ENCODE measurements at regions not wholly inside any gene's neighbourhood (a gene's known extent, or its start where the extent isn't known, plus 50 kb on each side); places are given as distances from the start of the nearest gene placed in this dataset.

- Histone ChIP-seq H3K4me1 (ENCODE audit: insufficient read depth, low read length) (no peaks in the 10 kb centered on the region), H3K27me3 (ENCODE audit: control insufficient read depth in 1 of 2, insufficient read depth in 2 of 2, low read length in 2 of 2) (no peaks in the 10 kb centered on the region), H3K9me3 (ENCODE audit: low read length) (peaks cover 77% of the 10 kb centered on the region), H2AFZ (ENCODE audit: low read length) (no peak overlapping the region), H3K79me2 (ENCODE audit: insufficient read depth, low read length) (no peaks in the 10 kb centered on the region), H3K4me2 (ENCODE audit: low read depth, low read length) (no peak overlapping the region), H3K9ac (ENCODE audit: insufficient read depth, low read depth, low read length) (no peak overlapping the region), H3K36me3 (replicated peaks in 1 of 2; ENCODE audit: control insufficient read depth in 1 of 2, insufficient read depth in 2 of 2, low read length in 2 of 2) (no peaks in the 10 kb centered on the region), H3K27ac (ENCODE audit: extremely low read length, insufficient read depth, low read length) (no peak overlapping the region), H4K20me1 (ENCODE audit: insufficient read depth, low read length) (no peaks in the 10 kb centered on the region), H3K4me3 (replicated peaks in 1 of 3; ENCODE audit: insufficient read depth in 1 of 3, low read depth in 2 of 3, low read length in 3 of 3) (no peak overlapping the region)
- in situ Hi-C loops (cut with HindIII; ENCODE audit: extremely low pct_ligation_motif_present, low pct_unique_long_range_greater_than_20kb) (no loop called here), intact Hi-C loops (cut with micrococcal nuclease; ENCODE audit: unreplicated experiment) (no loop called here)
- FAIRE-seq (no peak), DNase-seq (ENCODE audit: low spot score) (no peak), ATAC-seq (no peak)
- no TSS peak for BruUV-seq (replicated peaks)
- ChIA-PET CTCF (ENCODE audit: low intra/inter-chr PET ratio, low total read pairs) (no interaction called here), POLR2A (no interaction called here)
- TF ChIP-seq NFYC (CRISPR knock-in tag; IDR thresholded peaks at IDR 0.05) = no peak
- no peak for TF ChIP-seq ZNF180 (CRISPR knock-in tag; IDR thresholded peaks at IDR 0.05; ENCODE audit: borderline replicate concordance, low read depth)
- TF ChIP-seq HNRNPK (IDR thresholded peaks at IDR 0.05; ENCODE audit: low read depth, low read length, poor library complexity, severe bottlenecking) = no peak
- no peak for TF ChIP-seq ZNF362 (CRISPR knock-in tag; IDR thresholded peaks at IDR 0.05; ENCODE audit: borderline replicate concordance)
- no peak for TF ChIP-seq ZIK1 (CRISPR knock-in tag; IDR thresholded peaks at IDR 0.05; ENCODE audit: borderline replicate concordance, low read depth)
- TF ChIP-seq ZNF326 (CRISPR knock-in tag; IDR thresholded peaks at IDR 0.05; ENCODE audit: borderline replicate concordance) = no peak
- TF ChIP-seq HIC2 (CRISPR knock-in tag; IDR thresholded peaks at IDR 0.05; ENCODE audit: low read depth) = no peak
- TF ChIP-seq FLYWCH1 (CRISPR knock-in tag; IDR thresholded peaks at IDR 0.05) = no peak
- TF ChIP-seq HMG20A (CRISPR knock-in tag; IDR thresholded peaks at IDR 0.05; ENCODE audit: borderline replicate concordance) = no peak
- 61% methylated on average over 2 of the region's 2 CpGs for WGBS (ENCODE audit: low lambda C conversion rate)
These were observed 1457.2 kb upstream of the WWC1 start for GRCh38 chr5:166834246-166834645.
